GM18520 (cell line): ENCODE measurements at regions not wholly inside any gene's neighbourhood (a gene's known extent, or its start where the extent isn't known, plus 50 kb on each side); places are given as distances from the start of the nearest gene placed in this dataset.
"Not testable (repeated sequence)": the region's sequence is repeated elsewhere in the genome, so short reads cannot be mapped to it uniquely, and the experiment has no call there.

ENCODE experiments used
- ATAC-seq: cut with Tn5 transposase; IDR thresholded peaks from one replicate; pipeline ENCODE4 v1.9.1; 2021; ENCODE audit not compliant: unreplicated experiment

DNA sequence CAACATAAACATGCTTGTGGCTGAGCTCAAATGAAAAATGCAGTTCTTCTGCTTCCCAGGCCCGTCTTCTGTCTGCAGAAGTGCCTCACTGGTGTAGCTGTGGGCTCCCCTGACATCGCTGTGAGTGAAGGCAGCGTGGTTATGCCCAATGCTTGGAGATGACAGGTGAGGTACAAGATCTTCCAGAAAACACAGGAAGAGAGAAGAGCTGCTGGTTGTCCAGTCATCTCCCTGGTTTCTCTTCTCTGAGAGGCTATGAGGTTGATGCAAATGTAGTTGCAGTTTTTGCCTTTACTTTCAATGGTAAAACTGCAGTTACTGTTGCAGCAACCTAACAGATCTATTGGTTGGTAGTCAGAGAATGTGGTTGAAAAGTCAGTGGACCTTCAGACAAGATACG is 223.6 kb downstream of the GATA3 start:
- no peak for ATAC-seq

DNA sequence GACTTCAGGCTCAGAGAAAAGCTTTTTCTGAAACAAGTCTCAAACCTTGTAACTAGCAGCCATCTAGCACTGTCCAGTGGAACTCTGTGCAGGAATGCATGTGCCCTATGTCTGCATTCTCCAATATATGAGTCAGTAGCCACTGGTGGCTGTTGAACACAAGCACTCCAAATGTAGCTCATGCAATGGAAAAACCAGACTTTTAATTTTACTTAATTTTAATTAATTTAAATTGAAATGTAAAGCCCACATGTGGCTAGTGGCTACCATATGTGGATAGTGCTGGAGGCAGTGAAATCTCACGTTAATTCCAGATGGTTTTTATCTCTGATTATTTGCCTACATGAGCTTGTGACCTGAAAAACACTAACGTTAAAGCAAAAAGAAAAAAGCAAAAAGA is 225.1 kb downstream of the GATA3 start:
- ATAC-seq, result no peak

DNA sequence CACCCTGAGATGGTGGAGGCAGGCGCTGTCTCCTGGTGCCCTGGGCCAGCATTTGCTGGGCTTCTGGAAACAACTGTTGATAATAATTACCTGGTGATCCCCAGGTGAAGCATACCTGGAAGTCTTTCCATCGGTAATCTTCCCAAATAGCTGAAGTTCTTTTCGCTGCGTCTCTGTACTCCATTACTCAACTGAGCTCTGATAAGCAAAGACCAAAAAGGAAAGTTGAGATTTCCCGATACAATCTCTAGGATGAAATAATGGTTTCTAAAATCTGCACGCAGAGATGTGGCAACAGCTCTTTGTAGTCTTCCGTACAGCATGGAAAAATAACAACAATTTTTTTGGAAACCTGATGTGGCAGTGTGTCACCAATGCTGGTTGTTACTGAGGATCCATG is 226.5 kb downstream of the GATA3 start:
- ATAC-seq, result no peak

DNA sequence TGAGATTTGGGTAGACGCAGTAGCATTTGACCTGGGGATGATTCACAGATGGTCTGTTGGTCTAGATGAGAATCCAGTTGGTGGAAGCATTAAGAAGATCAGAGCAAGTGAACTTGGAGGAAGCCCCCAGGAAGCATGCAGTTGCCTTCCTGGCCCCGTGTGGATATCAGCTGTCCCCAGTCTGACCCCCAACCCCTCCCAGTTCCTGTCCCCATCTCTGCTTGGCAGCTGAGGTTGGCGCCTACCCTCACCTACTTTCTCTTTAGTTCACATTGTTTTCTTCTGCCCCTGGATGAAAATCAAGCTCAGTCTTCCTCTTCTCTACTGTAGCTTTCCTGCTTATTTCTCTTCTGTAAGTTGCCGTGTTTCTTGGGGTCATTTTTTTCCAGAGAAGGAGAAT is 227.9 kb downstream of the GATA3 start:
- no peak for ATAC-seq

DNA sequence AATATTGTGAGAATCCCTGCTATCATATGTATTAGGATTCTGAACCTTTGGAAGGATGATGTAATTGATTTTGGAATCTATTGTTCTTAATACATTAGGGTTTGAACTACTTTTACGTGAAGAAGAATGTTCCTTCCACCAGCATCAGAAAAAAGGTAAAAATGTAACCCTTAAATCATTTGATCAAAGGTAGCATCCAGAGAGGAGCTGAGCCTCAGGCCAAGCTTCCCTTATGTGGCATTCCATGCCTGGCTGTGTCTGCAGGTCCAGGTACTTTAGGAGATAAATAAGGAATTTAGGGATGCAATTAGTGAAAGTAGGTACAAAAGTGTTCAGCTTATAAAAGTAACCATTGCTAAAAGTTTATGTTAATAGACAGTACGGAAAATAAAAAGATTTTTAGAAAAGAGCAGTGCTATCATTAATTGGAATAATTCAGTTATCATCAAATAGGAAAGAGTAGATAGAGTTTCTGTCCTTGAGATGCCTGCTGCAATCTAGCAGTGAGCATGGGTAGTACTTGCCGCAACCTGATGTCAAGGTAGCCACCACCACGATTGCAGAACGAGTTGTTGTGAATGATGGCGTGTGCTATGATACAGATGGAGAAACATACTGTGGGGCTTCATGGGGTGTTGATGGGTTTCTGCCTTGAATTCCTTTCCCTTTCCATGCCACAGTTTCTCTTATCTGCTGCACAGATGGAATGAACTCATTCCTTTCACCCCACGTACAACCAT is 228.8 kb downstream of the GATA3 start:
- ATAC-seq, result no peak

DNA sequence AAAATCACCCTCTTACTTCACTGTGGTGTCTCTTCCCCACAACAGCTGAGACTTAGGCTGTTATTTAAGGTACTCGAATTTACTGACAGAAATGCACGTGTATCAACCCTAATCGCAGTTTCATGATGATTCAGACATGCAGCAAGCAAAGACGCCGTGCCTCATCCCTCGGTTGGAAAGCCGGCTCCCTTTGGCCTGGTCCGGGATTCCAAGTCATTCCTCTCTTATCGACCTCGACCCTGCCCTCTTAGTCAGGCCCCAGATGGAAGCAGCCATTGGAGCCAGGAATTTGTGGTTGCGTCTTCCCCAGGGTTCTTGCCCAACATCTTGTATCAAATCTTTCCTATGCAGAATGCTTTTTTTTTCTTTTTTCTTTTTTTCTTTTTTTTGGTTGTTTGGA is 229.5 kb downstream of the GATA3 start:
- no peak for ATAC-seq

DNA sequence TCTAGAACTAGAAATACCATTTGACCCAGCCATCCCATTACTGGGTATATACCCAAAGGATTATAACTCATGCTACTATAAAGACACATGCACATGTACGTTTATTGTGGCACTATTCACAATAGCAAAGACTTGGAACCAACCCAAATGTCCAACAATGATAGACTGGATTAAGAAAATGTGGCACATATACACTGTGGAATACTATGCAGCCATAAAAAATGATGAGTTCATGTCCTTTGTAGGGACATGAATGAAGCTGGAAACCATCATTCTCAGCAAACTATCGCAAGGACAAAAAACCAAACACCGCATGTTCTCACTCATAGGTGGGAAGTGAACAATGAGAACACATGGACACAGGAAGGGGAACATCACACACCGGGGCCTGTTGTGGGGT is 231.5 kb downstream of the GATA3 start:
- not testable (repeated sequence) for ATAC-seq

DNA sequence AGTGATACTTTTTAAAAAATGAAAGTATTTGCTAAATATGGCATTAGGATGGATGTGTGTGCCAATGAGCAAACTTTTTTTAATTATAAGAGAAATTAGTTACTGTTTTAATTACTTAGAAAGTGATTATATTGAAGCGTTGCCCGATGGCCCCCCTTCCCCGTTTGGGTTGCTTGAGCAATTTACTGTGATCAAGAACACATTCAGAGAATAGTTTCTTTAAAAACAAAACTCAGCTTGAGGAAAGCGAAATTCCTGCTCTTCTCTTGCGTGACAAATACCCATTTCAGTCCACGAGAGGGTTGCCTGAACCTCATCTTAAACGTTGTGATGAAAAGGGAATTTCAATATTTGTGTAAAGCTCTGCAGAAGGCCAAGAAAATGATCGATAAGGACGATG is 234.1 kb downstream of the GATA3 start:
- no peak for ATAC-seq

DNA sequence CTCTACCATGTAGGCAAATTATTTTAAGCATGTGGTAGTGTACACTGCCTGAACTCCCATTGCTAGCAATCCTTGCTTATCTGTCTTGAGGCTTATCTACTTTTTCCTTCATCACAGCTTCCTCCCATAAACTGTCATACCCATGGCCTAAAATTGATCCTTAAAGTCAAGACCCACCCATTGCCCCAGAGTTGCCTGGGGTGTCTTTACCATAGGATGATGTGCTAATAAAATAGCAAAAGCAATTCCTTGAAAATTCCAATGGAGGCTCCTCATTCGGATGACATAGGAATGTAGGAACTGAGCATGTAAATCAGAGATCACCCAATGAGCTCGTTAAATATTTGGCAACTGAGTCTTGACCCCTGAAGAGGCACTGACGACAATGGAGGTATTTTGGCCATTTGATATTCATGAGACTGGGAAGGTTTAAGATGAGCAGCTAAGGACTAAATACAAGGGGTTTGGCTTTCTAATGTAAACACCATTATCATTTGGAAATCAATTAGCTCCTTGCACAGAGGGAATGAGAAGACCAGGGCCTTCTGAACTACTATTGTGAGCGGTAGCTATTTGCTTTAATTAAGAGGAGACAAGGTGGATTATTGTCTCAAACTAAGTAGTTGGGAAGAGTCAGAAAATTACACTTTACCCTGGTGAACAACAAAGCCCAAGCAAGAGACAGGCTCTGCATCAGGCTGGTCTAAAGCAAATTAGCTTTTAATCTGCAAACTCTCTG is 234.9 kb downstream of the GATA3 start:
- ATAC-seq, result no peak

DNA sequence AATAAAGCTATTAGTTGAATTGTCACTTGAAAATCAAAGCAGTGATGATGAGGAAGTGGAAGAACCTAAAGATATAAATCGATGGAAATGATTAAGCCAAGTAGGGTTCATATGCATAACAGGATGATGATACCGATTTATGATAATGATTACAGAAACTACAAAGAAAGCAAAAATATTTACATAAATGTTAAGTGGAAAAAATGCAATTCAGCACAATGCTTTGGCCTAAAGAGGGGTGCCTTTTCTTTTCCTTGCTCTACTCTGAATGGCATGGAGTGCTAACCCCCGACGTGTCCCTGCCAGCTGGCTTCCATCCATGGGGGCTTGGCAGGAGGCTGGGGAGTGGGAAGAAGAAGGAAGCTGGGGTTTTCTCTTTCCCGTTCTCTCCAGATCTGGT is 240.3 kb downstream of the GATA3 start:
- no peak for ATAC-seq

DNA sequence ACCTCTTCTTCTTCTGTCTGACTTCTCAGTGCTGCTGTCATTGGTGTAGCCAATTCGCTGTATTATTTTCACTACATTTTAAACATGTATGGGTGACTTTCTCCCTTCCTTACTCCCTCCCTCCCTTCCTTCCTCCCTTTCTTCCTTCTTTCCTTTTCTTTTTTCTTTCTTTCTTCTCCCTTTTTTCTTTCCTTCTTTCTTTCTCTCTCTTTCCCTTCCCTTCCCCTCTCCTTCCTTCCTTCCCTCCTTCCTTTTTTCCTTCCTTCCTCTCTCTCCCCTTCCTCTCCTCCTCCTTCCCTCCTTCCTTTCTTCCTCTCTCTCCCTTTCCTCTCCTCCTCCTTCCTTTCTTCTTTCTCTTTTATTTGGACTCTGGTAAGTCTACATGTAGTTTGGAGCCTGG is 240.8 kb downstream of the GATA3 start:
- no peak for ATAC-seq

DNA sequence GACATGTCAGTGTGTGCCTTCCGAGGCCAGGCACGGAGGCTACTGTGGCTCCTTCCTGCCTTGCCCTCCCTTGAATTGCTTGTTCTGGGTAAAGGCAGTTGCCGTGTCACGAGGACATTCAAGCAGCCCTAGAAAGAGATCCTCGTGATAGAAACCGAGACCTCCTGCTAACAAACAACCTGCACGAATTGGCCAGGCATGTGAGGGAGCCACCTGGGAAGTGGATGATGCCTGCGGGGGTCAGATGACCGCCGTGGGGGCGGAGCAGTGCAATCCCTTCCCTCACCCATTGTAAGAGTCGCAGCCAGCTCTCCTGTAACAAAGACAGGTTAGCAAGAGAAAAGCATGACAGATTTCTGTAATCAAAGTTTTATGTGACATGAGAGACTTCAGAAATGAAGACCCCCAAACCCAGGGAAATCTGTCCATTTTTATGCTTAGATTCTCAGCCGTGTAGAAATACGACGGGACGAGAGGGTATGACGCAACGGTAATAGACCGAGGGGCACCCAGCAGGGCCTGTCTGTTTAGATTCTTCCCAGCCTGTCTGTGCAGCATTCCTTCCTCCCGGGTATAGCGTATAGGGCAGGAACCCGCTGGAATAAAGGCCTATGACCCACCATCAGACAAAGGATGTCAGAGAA is 241.7 kb downstream of the GATA3 start:
- no peak for ATAC-seq

DNA sequence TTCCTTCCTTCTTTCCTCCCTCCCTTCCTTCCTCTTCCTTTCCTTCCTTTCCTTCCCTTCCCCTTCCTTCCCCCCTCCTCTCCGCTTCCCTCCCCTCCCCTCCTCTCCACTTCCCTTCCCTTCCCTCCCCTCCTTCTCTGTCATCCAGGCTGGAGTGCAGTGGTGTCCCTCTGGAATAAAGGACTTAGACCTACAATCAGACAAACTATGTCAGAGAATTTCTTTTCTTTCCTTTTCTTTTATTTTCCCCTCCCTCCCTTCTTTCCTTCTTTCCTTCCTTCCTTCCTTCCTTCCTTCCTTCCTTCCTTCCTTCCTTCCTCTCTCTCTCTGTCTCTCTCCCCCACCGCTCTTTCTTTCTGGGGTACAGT is 242.2 kb downstream of the GATA3 start:
- no peak for ATAC-seq

DNA sequence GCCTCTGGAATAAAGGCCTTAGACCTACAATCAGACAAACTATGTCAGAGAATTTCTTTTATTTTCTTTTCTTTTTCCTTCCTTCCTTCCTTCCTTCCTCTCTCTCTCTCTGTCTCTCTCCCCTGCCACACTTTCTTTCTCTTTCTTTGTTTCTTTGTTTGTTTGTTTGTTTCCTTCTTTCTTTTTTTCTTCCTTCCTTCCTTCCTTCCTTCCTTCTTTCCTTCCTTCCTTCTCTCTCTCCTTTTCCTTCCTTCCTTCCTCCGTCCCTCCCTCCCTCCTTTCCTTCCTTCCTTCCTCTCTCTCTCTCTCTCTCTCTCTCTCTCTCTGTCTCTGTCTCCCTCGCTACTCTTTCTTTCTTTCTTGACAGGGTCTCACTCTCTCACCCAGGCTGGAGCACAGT is 242.6 kb downstream of the GATA3 start:
- ATAC-seq, result no peak

DNA sequence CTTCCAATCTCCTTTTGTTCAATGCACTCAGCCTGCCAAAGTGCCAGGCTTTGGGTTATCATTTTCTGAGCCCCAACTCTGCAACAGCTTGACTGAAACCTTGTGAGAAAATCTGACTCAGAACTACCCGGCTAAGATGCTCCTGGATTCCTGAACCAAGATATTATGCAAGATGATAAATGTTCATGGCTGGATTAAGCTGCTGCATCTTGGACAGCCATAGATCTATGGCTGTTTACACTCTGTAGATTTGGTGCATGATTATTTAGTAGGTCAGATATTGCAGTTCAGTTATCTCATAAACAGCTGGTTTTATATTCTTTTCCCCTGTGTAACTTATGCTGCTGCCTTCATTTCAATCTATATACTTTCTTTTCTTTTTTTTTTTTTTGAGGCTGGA is 243.5 kb downstream of the GATA3 start:
- no peak for ATAC-seq

DNA sequence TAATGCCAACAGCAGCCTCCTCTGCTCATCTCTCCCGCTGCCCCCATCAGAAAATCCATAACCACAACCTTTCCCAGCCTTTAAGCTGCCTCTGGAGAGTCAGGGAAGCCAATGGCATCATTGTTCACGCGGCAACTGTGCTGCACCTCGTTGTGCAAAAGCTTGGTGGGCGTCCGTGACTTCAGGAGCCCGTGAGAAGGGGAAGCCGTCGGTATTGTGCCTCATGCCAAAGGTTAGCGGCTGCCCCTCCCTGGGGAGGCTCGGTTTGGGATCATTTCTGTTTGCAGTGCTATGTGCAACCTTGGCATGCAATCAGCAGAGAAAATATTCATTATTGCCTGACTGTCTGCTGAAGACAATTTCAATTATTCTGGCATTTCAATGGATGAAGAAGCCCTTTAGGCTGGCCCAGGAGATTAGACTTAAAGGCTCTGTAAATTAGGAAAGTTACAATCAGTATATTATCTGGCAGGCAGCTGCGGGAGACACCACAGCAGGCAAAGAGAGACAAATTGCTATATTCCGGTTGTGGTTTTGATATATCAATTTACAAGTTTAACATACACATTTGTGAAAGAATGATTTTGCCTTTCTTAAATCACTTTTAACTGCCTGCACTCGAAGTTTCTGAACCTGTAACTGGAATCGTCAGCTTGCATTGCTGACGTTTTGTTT is 244.5 kb downstream of the GATA3 start:
- ATAC-seq, result no peak

DNA sequence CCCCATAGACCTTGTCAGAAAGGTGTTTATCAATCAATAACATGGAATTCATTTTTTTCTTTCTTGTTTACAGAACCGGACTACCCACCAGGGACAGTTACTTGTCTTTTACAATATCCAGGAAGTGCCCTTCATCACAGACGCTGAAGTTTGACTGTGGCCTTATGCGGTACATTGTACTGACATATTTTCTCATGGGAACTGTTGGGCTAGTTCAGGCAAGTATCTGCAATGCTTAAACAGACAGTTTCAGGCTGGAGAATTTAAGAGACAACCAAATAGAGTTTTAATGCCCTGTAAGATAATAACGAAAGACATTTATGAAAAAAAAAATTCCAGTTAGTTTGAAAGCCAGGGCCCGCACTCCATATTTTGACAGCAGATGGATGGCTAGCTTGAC is 246.4 kb downstream of the GATA3 start:
- ATAC-seq, result no peak

DNA sequence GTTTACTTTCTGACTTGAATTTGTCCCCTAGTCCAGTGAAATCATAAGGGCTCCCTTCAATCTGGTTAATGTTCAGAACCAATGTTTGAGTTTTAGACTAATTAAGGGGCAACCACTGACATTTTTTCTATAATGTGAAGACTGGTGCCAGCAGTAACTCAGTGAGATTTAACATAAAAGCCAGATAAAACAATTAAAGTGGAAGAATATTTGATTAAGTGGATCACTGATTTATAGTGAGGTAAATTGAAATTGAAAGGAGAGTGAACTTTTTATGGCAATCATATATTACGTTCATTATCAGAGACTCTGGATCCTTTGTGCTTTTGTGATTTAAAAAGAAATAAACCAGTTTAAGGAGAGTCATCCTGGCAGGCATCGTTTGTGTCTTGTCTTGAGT is 246.8 kb downstream of the GATA3 start:
- no peak for ATAC-seq

DNA sequence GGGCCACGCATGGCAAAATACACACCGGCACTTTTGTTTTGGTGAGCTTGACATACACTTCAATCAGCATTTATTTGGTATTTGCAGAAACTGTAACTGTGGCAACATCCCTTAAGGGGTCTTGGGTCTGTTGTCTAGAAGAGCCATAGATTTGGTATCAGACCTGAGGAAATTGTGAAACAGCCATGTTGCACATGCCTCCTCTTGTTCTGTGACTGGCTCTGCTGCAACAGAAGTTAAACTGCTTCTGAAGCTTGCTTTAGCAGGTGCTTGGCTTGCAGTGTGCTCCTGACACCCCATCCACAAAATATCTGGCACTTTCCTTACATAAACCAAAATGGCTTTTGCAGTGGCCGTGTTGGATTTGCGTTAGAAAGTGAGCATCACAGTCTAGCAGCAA is 247.3 kb downstream of the GATA3 start:
- ATAC-seq, result no peak

DNA sequence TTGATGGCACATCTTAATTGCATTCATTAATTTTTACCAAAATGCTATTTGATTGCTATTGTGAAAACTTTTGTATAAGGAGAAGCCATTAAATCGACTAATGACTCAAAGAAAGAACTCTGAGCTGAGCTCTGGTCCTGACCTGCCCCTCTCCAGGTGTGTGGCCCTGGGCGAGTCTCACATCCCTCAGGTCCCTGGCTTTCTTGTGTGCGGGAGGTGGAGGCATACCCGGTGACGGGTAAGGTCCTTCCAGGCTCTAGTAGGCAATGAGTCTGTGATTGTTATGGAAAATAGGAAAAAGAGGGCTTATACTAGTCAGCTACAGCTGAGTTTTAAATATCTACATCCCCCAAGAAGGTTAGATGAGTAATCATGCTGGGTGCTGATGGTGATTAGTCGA is 248.1 kb downstream of the GATA3 start:
- no peak for ATAC-seq

DNA sequence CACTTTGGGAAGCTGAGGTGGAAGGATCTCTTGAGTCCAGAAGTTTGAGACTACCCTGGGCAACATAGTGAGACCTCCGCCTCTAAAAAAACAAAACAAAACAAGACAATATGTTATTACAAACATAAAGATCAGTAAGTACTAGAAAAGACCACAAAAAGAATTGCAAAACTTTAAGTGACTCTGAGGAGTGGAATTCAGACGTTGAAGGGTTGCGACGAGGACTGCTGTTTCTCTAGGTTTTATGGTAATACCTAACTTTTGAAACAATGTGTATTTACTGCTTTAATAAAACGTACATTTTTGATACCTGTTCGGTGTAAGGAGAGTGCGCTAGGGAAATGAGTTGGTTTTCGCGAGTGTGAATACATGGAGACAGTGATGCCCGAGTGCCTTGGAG is 250.4 kb downstream of the GATA3 start:
- no peak for ATAC-seq
